GM19463 (cell line): ENCODE measurements at regions not wholly inside any gene's neighbourhood (a gene's known extent, or its start where the extent isn't known, plus 50 kb on each side); places are given as distances from the start of the nearest gene placed in this dataset.

Experiments
- ATAC-seq: cut with Tn5 transposase; IDR thresholded peaks from one replicate; pipeline ENCODE4 v1.9.1; 2021; ENCODE audit warnings: mild to moderate bottlenecking, moderate library complexity; ENCODE audit not compliant: unreplicated experiment

DNA sequence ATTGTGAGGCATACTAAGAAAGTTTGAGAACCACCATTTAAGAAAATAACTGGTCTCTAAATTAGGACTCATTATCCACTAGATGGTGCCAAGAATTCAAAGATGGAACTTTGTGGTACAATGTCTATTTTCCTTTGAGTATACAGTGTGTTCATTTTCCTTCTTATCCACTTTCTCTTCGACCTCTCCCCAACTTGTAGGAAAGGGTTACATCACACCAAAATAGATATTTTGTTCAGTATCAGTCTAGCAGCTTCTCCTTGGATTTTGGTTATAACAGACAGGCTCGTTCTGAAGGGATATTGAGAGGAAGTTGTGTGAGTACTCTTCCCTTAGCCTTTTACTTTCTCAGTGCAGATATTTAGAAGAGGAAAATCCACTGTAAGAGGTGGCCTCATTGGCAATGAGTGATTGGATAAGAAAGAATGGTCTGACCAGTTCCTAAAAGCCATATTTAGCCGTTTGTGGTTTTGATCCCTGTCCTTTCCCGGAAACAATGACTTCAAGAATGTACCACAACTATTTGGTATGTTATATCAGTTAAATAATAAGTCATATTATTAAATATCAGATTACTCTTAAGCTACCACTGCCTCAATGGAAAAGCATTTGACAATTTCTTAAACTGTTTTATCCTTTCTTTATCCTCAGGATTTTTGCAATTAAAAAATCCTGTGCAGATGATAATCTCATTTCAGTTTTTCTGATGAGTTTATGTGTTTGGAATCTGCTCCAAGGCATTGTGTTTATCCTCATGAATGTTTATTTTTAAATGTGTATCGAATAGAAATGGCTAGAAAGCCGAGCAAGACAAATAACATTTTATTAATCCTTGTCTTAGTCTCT, 69.0 kb upstream of the GRAMD2B start:
- no peak for ATAC-seq

DNA sequence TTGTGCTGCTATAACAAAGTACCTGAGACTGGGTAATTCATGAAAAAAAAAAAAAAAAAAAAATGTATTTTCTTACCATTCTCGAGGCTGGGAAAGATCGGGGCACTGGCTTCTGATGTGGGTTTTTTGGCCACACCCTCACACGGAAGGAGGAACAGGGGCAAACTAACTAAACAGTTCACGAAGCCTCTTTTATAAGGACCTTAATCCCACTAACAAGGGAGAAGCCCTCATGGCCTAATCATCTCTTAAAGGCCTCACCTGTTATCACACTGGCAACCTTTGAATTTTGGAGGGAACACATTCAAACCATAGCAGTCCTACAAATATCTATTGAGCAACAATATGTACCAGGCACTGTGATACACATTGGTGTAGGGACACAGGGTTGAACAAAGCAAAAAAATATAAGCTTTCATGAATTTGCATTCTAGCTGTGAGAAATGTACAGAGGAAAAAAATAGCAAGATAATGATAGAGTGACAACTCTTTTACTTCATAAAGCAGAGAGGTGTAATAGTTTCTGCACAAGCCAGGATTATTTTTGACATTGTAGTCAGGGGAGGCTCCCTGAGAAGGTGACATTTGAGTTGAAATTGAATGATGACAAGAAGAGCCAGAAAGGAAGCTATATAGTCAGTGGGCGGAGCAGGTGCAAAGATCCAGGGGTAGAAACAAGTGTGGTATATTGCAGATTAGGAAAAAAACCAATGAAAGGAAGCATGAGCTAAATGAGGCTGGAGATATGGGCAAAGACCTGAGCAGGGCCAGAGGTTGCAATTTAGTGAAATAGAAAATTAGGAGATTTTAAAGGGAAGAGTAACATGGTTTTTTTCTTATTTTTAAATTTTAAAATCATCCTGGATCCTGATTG, 68.1 kb upstream of the GRAMD2B start:
- no peak for ATAC-seq

DNA sequence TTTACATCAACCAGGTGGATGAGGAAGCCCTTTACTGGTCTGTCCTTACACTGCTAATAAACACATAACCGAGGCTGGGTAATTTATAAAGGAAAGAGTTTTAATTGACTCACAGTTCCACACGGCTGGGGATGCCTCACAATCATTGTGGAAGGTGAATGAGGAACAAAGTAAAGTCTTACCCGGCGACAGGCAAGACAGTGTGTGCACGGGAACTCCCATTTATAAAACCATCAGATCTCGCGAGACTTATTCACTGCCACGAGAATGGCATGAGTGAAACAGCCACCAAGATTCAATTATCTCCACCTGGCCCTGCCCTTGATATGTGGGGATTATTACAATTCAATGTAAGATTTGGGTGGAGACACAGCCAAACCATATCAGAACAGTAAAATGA, 67.3 kb upstream of the GRAMD2B start:
- peak; percentile 18 for ATAC-seq

DNA sequence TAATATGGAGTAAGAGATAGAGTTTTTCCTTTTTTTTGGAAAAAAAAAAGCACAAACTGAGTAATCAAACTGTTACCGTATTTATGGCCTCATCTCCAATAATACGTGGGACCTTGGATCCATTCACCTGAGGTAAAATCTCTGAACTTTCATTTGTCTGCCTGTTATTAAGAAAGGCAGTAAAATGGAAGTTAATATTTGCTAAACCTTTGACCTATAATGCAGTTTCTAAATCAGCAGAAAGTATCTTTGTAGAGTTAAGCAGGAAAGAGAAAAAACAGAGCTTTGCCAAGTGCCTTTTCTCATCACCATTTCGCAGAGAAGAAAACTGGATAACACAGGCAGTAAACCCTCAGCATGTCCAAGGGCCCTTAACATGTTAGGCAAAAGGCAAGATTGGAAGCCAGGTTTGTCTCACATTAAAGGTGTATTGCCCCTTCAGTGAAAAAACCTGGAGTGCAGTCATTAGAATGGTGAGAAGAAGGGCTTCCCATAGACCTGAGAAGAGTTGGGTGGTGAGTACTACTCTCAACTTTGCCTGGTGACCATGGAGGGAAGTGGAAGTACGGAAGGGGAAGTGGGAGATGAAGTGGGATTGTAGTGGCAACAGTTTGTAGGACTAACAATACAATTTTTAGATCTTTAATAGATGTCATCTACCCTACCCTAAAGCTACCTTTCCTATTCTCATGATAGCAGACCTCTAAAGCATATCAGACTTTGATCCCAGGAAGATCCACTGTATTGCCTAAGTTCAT, 65.4 kb upstream of the GRAMD2B start:
- ATAC-seq: no peak

DNA sequence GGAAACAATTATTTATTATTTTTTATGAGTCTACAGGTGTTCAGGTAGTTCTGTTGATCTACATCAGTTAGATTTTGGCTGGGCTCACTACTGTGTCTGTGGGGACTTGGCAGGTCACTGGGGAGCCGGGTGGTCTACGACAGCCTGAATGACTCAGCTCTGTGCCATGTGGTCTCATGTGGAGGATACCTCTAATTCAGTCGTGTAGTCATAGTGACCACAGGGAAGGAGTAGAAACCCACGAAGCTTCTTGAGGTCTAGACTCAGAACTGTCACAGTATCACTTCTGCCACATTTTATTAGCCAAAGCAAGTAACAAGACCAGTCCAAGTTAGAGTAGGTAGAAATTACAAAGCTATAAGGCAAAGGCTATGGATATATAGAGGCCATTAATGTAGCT, 64.7 kb upstream of the GRAMD2B start:
- peak; percentile 84 for ATAC-seq

DNA sequence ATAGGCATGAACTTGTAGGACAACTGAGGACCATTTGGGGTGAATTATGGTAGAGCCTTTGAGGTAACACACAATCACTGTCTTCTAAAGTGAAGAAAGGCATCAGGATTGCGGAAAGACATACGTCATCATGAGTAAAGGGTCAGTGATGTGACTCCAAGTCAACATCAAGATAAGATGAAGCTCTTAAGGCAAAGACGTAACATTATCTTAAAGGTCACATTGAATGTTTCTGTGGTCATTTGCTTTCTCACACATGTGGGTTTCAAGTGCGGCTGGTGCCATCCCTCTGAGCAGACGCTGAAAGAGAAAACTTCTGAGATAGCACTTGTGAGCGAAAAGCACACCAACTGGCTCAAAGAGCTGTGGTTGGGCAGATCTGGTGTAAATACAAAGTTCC, 63.3 kb upstream of the GRAMD2B start:
- peak; percentile 35 for ATAC-seq

DNA sequence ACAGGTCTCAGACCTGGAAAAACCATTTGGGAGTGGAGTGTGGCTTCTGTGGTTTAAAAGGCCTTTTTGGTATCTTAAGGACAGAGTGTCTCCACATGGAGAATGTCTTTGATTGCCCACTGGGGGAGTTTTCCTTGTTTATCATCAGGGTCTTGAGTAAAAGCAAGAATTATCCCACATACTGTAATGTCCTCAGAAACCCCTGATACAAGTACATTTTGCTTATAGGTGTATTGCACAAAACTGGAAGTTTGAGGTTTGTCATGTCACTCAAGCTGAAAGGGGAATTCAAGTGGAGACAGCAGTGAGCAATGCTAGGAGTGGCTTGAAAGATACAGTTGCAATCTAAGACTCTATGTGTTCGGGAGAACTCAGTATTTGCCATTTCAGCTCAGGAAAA, 62.7 kb upstream of the GRAMD2B start:
- peak; percentile 20 for ATAC-seq

DNA sequence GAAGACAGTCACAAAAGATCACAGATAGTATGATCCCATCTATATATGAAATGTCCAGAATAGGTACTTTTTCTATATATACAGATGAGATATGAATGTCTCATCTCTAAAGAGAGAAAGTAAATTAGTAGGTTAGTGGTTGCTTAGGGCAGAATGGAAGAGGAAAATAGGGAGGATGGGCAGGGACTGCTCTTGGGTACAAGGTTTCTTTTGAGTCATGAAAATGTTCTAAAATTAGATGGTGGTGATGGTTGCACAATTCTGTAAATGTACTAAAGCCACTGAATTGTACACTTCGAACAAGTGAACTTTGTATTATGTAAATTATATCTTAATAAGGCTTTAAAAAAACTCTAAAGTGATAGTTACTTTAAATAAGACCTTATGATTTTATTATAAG, 59.6 kb upstream of the GRAMD2B start:
- peak; percentile 20 for ATAC-seq

DNA sequence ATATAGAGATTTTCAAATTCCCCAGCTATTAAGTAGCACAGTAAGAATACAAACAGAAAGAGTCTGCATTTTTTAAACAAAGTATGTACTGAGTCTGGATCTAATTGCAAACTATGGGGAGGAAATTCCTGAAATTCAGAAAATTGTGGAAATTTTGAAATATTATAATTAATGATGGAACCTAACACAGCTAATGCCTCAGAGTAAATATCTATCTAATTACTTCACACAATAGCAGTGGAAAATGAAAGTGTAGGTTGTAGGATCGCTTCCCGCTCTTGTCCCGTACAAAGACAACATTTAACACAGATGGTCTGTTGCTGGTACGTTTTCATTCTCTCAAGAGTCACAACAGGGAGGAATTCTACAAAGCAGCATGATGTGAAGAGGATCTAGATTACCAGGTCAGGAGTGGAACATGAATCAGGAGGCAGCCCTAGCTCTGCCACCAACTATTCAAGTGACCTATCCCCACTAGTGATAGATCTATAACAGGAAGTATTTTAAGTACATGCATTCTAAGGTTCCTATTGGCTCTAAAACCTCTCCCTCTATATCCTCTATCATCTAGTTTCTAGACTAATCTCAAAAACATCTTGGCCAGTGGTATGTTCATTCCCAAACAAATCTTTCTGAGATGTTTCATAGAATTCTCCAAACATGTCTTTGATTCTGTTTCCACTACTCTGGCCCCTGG, 58.9 kb upstream of the GRAMD2B start:
- ATAC-seq: no peak

DNA sequence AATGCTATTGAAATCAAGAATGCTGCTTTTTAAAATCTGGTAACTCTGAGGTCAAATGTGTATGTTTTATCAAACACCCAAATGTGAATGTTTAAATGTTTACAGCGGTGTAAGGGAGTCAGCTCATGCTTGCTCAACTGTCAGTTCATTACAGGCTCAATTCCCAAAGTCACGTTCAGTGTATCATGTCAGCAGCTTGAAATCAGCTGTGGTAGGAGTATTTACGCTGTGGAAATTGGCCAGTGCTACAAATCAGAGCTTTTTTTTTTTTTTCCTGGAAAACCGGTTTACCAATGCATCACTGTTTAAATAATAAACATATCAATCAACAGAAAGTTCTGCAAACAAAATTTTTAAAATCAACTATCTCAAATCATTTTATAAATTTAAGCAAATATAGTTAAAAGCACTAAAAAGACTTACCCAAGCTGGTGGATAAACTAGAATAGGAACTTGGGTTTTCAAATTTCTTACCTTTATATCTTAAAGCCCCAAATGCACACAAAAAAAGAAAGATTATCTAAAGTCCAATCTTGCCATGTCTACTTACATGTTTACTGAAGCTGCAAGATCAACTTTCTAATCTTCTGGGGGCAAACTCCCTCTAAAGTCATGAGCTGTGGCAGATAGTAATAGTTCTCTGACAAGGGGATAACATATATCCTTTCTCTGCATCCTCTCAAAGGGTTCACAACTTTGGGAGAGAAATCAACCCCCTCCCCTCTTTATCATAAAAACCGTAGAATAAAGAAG, 57.6 kb upstream of the GRAMD2B start:
- no peak for ATAC-seq

DNA sequence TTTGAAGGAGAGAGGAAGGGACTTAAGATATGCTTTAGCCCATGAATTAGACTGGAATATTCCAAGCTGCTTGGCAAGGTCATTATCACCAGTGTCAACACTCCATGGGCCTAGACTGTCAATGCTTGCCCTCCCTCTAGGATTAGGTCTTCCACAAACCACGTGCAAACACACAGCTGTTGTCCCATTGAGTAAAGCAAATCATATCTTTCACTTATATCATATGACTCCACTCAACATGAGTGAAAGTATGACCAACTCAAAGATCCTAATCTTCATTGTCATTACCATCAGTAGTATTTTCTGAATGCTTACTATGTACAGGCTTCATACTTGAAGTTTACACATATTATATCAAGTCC, 57.0 kb upstream of the GRAMD2B start:
- ATAC-seq: no peak

DNA sequence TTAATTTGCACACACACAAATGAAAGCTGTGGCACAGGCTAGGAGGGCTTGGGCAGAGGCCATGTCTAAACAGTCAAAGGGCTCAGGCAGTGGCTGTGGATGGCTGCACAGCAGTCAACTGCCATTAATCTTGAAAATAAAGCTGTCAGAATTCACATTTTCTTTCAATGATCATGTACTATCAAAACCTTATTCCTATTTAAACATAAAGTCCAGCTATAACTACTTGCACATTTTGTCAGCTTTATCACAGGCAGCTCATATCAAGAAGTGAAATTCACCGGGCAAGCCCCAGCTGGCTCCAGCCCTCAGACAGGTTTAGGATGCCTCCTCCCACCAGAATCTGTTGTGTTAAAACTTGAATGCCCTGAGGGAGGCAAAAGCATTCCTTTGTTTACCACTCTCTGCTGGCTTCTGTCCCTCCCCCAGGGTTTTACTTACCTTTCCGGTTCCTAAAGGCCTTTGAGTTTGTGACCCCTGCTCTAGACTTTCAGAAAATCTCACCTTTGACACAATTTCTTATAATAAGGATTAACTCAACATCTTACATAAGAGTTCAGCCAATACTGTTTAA, 54.9 kb upstream of the GRAMD2B start:
- ATAC-seq: peak; percentile 46

DNA sequence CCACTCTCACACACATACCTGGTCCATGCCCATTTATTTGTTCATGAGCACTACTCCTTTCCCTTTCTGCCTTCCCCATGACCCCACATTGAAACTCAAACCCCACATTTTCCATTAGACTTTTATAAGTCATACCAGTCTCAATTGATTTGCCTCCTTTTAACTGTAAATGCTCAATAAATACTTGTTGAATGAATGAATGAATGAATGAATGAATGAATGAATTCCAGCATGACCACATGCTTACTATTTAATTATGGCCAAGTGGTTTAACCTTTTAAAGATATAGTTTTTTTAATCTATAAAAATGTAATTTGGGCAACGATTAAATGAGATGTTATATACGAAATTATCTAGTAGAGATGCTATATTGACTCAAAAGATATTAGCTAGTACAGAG, 54.1 kb upstream of the GRAMD2B start:
- ATAC-seq: no peak

DNA sequence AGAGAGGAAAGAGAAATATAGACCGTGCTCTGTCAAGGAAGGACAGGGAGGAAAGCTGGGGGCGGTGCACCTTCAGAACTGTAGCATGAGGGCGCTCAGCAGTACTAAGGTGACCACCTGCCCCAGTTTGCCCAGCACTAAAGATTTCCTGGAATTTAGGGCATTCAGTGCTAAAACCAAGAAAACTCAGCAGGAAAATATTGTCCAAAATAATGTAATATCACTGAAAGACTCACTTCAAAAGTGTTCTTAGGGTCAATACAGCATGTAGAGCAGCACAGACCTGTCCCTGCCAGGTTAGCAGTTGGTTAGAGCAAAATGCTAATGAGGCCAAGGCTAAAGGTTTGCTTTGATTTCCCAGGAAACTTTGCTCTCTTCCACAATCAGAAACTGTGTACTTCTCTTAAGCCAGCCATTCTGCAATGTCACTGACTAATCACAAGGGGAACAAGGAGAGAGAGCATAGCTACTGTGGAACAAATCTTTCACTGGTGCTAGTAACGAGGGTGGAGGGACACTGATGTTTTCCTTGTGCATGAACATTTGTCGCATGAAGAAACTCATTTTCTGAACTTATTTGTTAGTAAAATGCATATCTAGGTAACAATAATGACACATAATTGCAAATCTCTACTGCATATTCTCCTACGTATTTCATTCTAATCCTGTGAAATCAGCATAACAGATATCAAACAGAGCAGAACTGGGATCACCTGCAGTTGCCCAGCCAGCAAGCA, 53.0 kb upstream of the GRAMD2B start:
- ATAC-seq: no peak

DNA sequence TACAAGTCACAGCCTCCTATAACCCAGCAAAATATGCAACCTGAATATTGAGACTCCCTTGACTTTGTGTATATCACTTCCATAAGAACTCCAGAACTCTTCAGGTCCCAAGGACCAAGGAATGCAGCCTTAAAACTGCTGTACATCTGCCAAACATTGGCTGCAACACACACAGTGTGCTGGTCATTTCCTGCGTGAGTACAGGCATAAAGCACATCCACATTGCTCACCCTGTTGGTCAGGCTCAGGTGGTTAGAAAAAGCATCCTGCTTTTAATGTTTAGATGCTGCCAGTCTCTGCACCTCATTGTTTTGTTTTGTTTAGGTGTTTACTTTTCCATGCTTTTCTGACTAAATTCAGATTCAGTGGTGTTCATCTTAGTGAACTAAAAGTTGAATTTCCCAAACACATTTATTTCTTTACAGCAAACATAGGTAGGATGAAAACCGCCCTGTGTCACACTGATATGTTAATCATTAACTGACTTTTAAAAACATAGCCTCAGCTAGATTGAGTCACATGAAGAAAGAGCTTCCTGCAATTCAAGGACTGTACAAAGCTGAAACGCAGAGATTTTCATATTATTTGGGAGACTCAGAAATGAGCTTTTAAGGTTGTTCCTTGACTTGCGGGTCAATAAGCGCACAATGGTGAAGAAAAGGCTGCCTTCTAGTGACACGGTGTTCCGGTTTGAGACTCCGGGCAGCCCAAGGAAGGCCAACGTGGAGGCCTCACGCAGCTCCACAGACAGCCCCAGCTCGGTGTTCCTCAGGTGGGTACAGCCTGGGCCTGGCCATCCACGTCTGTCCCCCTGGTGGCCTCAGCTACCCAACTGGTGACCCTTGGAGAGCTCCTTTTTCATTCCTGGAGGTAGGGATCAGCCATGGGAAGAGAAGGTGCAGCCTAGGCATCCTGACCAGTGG, 52.2 kb upstream of the GRAMD2B start:
- ATAC-seq: peak; percentile 54

DNA sequence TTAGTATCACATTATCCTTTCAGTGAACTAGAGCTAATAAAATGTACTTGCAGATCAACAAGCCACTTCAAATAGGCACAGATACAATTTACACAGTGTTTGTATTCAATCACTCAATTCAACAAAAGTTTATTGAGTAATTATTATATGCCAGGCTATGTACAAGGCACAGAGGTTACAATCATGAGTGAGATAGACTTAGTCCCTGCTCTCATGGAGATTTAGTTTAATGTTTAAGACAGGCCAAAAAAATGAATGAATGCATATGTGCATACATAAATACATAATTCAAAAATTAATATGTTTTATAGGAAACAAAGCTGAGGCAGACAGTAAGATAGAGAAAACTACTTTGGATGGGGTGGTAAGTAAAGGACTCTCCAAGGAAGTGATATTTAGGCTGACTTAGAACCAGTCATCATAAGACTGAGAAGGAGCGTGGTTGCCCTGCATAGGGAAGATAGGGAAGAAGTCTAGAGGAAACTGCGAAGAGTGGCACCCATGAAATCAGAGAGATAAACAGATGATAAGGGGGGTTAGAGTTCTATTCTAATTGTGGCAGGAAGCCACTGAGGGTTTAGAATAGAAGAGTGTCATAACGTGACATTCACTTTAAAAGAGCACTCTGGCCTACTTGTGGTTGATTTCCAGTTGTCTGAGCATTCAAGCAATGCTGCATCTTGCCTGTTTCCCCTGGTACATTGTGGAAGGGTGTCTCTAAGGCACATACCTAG, 49.7 kb upstream of the GRAMD2B start:
- ATAC-seq: no peak
